Bronchial epithelial cell (primary cell): ENCODE measurements at regions not wholly inside any gene's neighbourhood (a gene's known extent, or its start where the extent isn't known, plus 50 kb on each side); places are given as distances from the start of the nearest gene placed in this dataset.

Experiments used
- DNase-seq: peaks from one replicate; pipeline ENCODE4 v3.0.0-alpha.2; 2010; ENCODE audit warnings: low read depth
- FAIRE-seq: peaks from 2 replicates; lab custom pipeline; 2011; peaks lifted over from hg19 to GRCh38; lab: Jason Lieb, UNC
- H3K27me3 ChIP-seq: 2 replicates; pipeline ENCODE4 v1.5.1; 2011; ENCODE audit warnings: low read length; ENCODE audit not compliant: control insufficient read depth, insufficient read depth
- H3K36me3 ChIP-seq: 2 replicates; pipeline ENCODE4 v1.5.1; 2011; ENCODE audit warnings: low read length; ENCODE audit not compliant: control insufficient read depth, insufficient read depth
- H3K4me3 ChIP-seq: 2 replicates; pipeline ENCODE4 v1.5.1; 2011; ENCODE audit warnings: mild to moderate bottlenecking, low read depth, low read length, control low read depth
- TF ChIP-seq, protein P1 (sequence below): IDR thresholded peaks from 2 replicates; pipeline ENCODE4 v1.5.1; 2011; ENCODE audit warnings: mild to moderate bottlenecking, moderate library complexity, low read length, control low read depth, inconsistent platforms; ENCODE audit not compliant: insufficient read depth, severe bottlenecking

DNA sequence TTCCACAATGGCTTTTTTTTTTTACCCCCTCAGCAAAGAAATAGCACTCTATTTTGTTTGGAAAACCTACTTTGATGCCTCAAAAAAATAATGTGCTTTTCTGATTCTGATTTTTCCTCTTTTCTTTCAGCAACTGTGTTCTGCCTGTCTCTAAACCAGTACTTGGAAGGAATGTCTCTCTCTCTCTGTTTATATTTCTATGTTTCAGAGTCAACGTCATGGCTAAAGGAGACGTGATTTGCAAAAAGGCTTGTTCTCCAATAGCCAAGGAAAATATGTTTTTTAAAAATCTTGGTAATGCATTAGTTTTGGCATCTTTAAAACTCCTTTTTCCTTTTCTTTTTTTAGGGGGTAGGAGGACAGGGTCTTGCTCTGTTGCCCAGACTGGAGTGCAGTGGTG is 56.0 kb upstream of the SDK1 start:
- Histone ChIP-seq H3K27me3 (no peaks in the 10 kb centered on the region), H3K4me3 (no peak overlapping the region), H3K36me3 (no peaks in the 10 kb centered on the region)
- FAIRE-seq = no peak
- DNase-seq = no peak
- TF ChIP-seq, protein P1, sequence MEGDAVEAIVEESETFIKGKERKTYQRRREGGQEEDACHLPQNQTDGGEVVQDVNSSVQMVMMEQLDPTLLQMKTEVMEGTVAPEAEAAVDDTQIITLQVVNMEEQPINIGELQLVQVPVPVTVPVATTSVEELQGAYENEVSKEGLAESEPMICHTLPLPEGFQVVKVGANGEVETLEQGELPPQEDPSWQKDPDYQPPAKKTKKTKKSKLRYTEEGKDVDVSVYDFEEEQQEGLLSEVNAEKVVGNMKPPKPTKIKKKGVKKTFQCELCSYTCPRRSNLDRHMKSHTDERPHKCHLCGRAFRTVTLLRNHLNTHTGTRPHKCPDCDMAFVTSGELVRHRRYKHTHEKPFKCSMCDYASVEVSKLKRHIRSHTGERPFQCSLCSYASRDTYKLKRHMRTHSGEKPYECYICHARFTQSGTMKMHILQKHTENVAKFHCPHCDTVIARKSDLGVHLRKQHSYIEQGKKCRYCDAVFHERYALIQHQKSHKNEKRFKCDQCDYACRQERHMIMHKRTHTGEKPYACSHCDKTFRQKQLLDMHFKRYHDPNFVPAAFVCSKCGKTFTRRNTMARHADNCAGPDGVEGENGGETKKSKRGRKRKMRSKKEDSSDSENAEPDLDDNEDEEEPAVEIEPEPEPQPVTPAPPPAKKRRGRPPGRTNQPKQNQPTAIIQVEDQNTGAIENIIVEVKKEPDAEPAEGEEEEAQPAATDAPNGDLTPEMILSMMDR = no peak

DNA sequence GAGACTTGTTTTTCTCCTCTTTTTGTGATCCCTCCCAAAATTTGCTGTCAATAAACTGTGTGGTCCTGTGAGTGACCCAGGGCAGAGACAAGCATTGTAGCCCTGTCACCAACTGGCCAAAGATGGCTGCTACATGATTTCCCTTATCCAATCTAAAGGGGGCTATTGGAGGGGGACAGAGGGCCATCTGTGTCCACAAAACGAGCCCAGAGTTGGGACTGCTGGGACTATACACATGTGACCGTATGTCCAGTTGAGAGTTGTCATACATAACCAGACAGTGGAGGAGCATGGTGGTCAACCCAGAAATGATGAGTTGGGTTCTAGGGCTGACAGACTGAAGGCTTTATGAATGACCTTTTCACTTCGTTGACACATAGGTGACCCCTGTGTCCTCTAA is 55.3 kb upstream of the SDK1 start:
- Histone ChIP-seq H3K4me3 (no peak overlapping the region), H3K36me3 (no peaks in the 10 kb centered on the region), H3K27me3 (no peaks in the 10 kb centered on the region)
- TF ChIP-seq, protein P1 = no peak
- DNase-seq = no peak
- FAIRE-seq = no peak

DNA sequence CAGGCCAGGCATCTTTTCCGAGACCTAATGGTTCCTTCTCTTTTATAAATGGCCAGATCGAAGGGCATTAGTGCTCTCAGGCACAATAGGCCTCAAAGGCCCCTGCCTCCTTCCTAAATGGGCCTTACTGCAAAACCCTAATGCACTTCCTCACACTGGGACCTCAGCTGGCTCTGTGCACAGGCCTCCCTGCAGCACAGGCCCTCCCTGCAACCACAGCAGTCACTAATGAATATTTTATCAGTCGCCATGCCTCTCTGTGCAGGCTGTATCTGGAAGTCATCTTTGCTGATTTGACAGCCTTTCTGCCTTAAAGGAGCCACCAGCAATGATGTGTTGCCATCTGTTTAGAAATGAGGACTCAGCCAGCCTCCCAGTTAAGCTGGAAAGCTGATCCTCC is 54.9 kb upstream of the SDK1 start:
- Histone ChIP-seq H3K4me3 (no peak overlapping the region), H3K27me3 (no peaks in the 10 kb centered on the region), H3K36me3 (no peaks in the 10 kb centered on the region)
- FAIRE-seq (no peak), DNase-seq (no peak)
- TF ChIP-seq, protein P1 = no peak

GRCh38 chr7:3246651-3247050 is 54.4 kb upstream of the SDK1 start:
- Histone ChIP-seq H3K4me3 (no peak overlapping the region), H3K27me3 (no peaks in the 10 kb centered on the region), H3K36me3 (no peaks in the 10 kb centered on the region)
- DNase-seq (no peak), FAIRE-seq (no peak)
- TF ChIP-seq, protein P1 = no peak

GRCh38 chr7:3250725-3251124 is 50.3 kb upstream of the SDK1 start:
- H3K27me3 ChIP-seq = peaks cover 2% of the 10 kb centered on the region
- DNase-seq (no peak), FAIRE-seq (no peak)
- H3K36me3 ChIP-seq = no peaks in the 10 kb centered on the region
- TF ChIP-seq, protein P1 = no peak
- H3K4me3 ChIP-seq = no peak overlapping the region
